ENCODE measurements at regions not wholly inside any gene's neighbourhood (a gene's known extent, or its start where the extent isn't known, plus 50 kb on each side); places are given as distances from the start of the nearest gene placed in this dataset.

DNA sequence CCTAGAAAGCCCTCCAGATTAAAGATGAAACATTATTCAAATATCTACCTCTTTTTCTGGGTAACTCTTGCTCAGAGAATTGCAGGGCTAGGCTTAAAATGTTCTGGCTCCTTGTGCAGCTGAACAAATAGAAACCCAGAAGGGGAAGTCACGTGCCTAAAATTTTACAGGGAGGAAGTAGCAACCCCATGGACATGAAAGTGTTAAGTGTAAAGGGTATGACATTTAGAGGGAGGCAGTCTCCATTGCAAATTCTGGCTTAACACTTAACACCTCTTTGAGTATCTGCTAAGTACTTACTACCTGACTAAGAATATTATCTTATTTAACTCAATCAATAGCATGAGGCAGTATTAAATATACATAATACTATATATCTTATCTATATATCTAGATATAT, 376.1 kb upstream of the ERCC4 start:
- Histone ChIP-seq H2BK15ac (ENCODE audit: low read depth, low read length) (no peak overlapping the region), H3K18ac (ENCODE audit: low read depth, low read length) (no peak overlapping the region), H3K4me1 (ENCODE audit: control insufficient read depth, insufficient read depth, low read length) (no peaks in the 10 kb centered on the region), H2AK5ac (ENCODE audit: low read depth, low read length) (no peak overlapping the region), H3K14ac (replicated peaks; ENCODE audit: low read depth, low read length) (no peak overlapping the region), H3K79me1 (ENCODE audit: low read depth in 1 of 2, low read length in 2 of 2) (no peaks in the 10 kb centered on the region), H2AK9ac (replicated peaks; ENCODE audit: low read depth, low read length, poor library complexity) (no peak overlapping the region), H3K9me1 (ENCODE audit: insufficient read depth, low read length) (no peaks in the 10 kb centered on the region), H3K27me3 (ENCODE audit: control insufficient read depth, insufficient read depth, low read length) (no peaks in the 10 kb centered on the region), H2AFZ (replicated peaks; ENCODE audit: low read length, poor library complexity) (no peak overlapping the region), H3K27ac (ENCODE audit: insufficient read depth, low read length) (no peak overlapping the region), H2BK20ac (ENCODE audit: low read depth, low read length) (no peak overlapping the region), H2BK120ac (ENCODE audit: low read depth, low read length) (no peak overlapping the region), H3K4ac (ENCODE audit: low read depth, low read length) (no peak overlapping the region), H3K9me3 (ENCODE audit: control insufficient read depth, insufficient read depth, low read length) (peaks cover 13% of the 10 kb centered on the region), H2BK5ac (ENCODE audit: low read depth, low read length, poor library complexity, severe bottlenecking) (no peak overlapping the region), H4K91ac (ENCODE audit: insufficient read depth, low read depth, low read length) (no peak overlapping the region), H3K4me2 (ENCODE audit: low read depth, low read length) (no peak overlapping the region), H3K9ac (ENCODE audit: low read depth, low read length) (no peak overlapping the region), H4K8ac (ENCODE audit: low read depth in 2 of 2, low read length in 2 of 2) (no peak overlapping the region), H4K20me1 (ENCODE audit: insufficient read depth, low read length) (no peaks in the 10 kb centered on the region), H3K56ac (ENCODE audit: extremely low read depth, insufficient read depth, low read length) (no peak overlapping the region), H3K4me3 (ENCODE audit: insufficient read depth, low read depth, low read length) (no peak overlapping the region), H4K5ac (ENCODE audit: low read depth, low read length) (no peak overlapping the region), H3K23ac (ENCODE audit: low read depth, low read length) (no peak overlapping the region), H3K36me3 (ENCODE audit: control insufficient read depth, insufficient read depth, low read length) (no peaks in the 10 kb centered on the region)
- BruUV-seq (replicated peaks): no TSS peak
- intact Hi-C loops (cut with micrococcal nuclease): no loop called here
- ATAC-seq (ENCODE audit: low read depth): no peak
- ChIA-PET CTCF (interaction anchor here (0.7 kb wide), 1 partner anchor 84 kb away, joined by 9 read pairs; no protein-coding TSS in a partner anchor), POLR2A (ENCODE audit: unreplicated experiment) (no interaction called here)
- no peak for DNase-seq
- no peak for TF ChIP-seq CEBPB (IDR thresholded peaks at IDR 0.05; ENCODE audit: low read depth, low read length)
- TF ChIP-seq RCOR1 (IDR thresholded peaks at IDR 0.05; ENCODE audit: insufficient replicate concordance, low read length): no peak
- TF ChIP-seq, protein P1, sequence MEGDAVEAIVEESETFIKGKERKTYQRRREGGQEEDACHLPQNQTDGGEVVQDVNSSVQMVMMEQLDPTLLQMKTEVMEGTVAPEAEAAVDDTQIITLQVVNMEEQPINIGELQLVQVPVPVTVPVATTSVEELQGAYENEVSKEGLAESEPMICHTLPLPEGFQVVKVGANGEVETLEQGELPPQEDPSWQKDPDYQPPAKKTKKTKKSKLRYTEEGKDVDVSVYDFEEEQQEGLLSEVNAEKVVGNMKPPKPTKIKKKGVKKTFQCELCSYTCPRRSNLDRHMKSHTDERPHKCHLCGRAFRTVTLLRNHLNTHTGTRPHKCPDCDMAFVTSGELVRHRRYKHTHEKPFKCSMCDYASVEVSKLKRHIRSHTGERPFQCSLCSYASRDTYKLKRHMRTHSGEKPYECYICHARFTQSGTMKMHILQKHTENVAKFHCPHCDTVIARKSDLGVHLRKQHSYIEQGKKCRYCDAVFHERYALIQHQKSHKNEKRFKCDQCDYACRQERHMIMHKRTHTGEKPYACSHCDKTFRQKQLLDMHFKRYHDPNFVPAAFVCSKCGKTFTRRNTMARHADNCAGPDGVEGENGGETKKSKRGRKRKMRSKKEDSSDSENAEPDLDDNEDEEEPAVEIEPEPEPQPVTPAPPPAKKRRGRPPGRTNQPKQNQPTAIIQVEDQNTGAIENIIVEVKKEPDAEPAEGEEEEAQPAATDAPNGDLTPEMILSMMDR (conservative IDR thresholded peaks at IDR 0.05; ENCODE audit: low read depth, low read length): no peak
- no peak for TF ChIP-seq POLR2A (IDR thresholded peaks at IDR 0.05; ENCODE audit: low read depth, low read length)
- TF ChIP-seq MAFK (IDR thresholded peaks at IDR 0.05; ENCODE audit: low read depth, low read length): no peak
- no peak for TF ChIP-seq MXI1 (IDR thresholded peaks at IDR 0.05; ENCODE audit: borderline replicate concordance, low read depth, low read length)
- TF ChIP-seq NFE2L2 (IDR thresholded peaks at IDR 0.05; ENCODE audit: low read depth, low read length): no peak
- TF ChIP-seq RFX5 (IDR thresholded peaks at IDR 0.05; ENCODE audit: low read depth, low read length): no peak
- TF ChIP-seq, protein P2, sequence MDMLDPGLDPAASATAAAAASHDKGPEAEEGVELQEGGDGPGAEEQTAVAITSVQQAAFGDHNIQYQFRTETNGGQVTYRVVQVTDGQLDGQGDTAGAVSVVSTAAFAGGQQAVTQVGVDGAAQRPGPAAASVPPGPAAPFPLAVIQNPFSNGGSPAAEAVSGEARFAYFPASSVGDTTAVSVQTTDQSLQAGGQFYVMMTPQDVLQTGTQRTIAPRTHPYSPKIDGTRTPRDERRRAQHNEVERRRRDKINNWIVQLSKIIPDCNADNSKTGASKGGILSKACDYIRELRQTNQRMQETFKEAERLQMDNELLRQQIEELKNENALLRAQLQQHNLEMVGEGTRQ (IDR thresholded peaks at IDR 0.05; ENCODE audit: low read depth, low read length): no peak
- no peak for TF ChIP-seq FOS (IDR thresholded peaks at IDR 0.05; ENCODE audit: low read depth, low read length)
- TF ChIP-seq, protein P3, sequence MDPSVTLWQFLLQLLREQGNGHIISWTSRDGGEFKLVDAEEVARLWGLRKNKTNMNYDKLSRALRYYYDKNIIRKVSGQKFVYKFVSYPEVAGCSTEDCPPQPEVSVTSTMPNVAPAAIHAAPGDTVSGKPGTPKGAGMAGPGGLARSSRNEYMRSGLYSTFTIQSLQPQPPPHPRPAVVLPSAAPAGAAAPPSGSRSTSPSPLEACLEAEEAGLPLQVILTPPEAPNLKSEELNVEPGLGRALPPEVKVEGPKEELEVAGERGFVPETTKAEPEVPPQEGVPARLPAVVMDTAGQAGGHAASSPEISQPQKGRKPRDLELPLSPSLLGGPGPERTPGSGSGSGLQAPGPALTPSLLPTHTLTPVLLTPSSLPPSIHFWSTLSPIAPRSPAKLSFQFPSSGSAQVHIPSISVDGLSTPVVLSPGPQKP (IDR thresholded peaks at IDR 0.05; ENCODE audit: borderline replicate concordance, low read depth, low read length): no peak
- TF ChIP-seq SMC3 (IDR thresholded peaks at IDR 0.05; ENCODE audit: low read depth, low read length): no peak
- TF ChIP-seq BHLHE40 (IDR thresholded peaks at IDR 0.05; ENCODE audit: low read depth, low read length): no peak
- no peak for TF ChIP-seq MAZ (IDR thresholded peaks at IDR 0.05; ENCODE audit: borderline replicate concordance, low read depth, low read length)
- in situ Hi-C loops (cut with MboI; ENCODE audit: low sequenced_read_pairs): no loop called here
- dilution Hi-C loops (cut with HindIII; ENCODE audit: low sequenced_read_pairs, unreplicated experiment): no loop called here
- WGBS, 2 experiments (ENCODE audit: extremely low coverage in 2 of 2, insufficient read length in 1 of 2): no CpG with 5 or more reads among the region's 1 CpG

All from IMR-90 (cell line).